ENCODE measurements at regions not wholly inside any gene's neighbourhood (a gene's known extent, or its start where the extent isn't known, plus 50 kb on each side); places are given as distances from the start of the nearest gene placed in this dataset.

DNA sequence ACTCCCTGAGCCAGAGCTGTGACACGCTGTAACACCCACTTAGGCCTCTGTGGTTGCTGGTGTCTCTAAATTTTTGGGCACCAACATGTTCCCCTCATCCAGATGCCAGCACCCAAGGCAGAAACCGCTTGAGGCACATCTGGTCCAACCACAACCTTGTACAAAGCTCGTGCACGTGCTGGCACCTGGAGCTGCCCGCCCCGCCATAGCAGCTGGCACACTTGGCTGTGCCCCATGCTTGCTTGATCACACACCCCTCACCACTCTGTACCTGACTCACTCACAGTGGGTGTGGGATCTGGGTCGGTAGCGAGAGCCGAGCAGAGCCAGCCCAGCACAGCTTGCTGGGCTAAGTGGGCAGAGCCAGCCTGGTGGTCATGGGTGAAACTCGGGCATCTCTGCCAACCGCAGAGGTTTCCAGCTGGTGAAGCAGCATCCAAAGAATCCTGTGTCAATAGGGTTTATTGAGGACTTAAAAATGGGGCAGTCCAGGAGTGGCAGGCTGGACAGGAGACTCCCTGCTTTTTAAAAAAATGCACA, 1210.4 kb downstream of the TYW1 start:
- no peak for TF ChIP-seq POLR2A (IDR thresholded peaks at IDR 0.05)
- TF ChIP-seq, protein P1, sequence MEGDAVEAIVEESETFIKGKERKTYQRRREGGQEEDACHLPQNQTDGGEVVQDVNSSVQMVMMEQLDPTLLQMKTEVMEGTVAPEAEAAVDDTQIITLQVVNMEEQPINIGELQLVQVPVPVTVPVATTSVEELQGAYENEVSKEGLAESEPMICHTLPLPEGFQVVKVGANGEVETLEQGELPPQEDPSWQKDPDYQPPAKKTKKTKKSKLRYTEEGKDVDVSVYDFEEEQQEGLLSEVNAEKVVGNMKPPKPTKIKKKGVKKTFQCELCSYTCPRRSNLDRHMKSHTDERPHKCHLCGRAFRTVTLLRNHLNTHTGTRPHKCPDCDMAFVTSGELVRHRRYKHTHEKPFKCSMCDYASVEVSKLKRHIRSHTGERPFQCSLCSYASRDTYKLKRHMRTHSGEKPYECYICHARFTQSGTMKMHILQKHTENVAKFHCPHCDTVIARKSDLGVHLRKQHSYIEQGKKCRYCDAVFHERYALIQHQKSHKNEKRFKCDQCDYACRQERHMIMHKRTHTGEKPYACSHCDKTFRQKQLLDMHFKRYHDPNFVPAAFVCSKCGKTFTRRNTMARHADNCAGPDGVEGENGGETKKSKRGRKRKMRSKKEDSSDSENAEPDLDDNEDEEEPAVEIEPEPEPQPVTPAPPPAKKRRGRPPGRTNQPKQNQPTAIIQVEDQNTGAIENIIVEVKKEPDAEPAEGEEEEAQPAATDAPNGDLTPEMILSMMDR (IDR thresholded peaks at IDR 0.05), result no peak
- TF ChIP-seq POLR2AphosphoS5 (IDR thresholded peaks at IDR 0.05), result no peak
- TF ChIP-seq EP300 (IDR thresholded peaks at IDR 0.05), result no peak
